Erythroblast (primary cell): ENCODE measurements at regions not wholly inside any gene's neighbourhood (a gene's known extent, or its start where the extent isn't known, plus 50 kb on each side); places are given as distances from the start of the nearest gene placed in this dataset.

Source experiments
- GATA1 ChIP-seq: IDR thresholded peaks from 2 replicates; pipeline ENCODE4 v1.6.1; 2011; ENCODE audit warnings: low read depth, mild to moderate bottlenecking, control low read depth, low read length, moderate library complexity
- POLR2A ChIP-seq: IDR thresholded peaks from 2 replicates; pipeline ENCODE4 v1.6.1; 2011; ENCODE audit warnings: mild to moderate bottlenecking, low read length

DNA sequence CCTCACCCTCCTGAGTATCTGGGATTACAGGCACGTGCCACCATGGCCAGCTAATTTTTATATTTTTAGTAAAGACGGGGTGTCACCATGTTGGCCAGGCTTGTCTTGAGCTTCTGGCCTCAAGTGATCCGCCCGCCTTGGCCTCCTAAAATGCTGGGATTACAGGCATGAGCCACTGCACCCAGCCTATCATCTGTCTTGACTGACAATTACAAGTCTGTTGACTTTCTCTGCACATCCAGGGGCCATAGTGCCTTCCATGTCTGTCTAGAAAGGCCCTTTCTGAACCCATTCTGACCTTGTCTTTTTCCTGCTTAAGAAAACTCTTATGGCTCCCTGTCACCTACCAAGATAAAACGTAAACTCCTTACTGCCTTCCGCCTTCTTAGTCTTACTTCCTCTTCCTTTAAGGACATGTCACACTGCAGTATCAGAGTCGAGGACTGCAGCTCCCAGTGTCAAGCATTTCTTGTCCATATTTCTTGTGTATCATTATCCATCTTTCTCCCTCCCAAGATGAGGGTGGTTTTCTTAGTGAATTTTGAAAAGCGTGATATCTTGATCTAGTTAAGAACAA lies 49.9 kb upstream of the SHB start:
- TF ChIP-seq POLR2A (no peak), GATA1 (no peak)
